ENCODE measurements at regions not wholly inside any gene's neighbourhood (a gene's known extent, or its start where the extent isn't known, plus 50 kb on each side); places are given as distances from the start of the nearest gene placed in this dataset.

GRCh38 chr3:74055061-74055460 lies 430.3 kb upstream of the PDZRN3 start:
- no peak for TF ChIP-seq CTCF (IDR thresholded peaks at IDR 0.05; ENCODE audit: low read length)
- no peak for TF ChIP-seq EZH2 (IDR thresholded peaks at IDR 0.05; ENCODE audit: borderline replicate concordance, low read length)
